IMR-90 (cell line): ENCODE measurements at regions not wholly inside any gene's neighbourhood (a gene's known extent, or its start where the extent isn't known, plus 50 kb on each side); places are given as distances from the start of the nearest gene placed in this dataset.

Source experiments
- ATAC-seq: fragments of 200-7000 bp; cut with Tn5 transposase; 2 replicates; pipeline ENCODE4 v1.9.1; 2020; ENCODE audit warnings: low read depth, mild to moderate bottlenecking, moderate library complexity
- BruUV-seq: library from RNA; stranded (reverse); fragments of 400-500 nt; replicated peaks from 2 replicates; lab custom pipeline; 2021; lab: Mats Ljungman, UMichigan
- CTCF ChIA-PET: fragments of 300-600 bp; formaldehyde crosslinking; extraction: SDS; loops from one replicate; lab custom pipeline; 2021; ENCODE audit warnings: antibody characterized with exemption; lab: Yijun Ruan, JAX
- POLR2A ChIA-PET: fragments of 300-600 bp; sonication (Branson Sonifier 250); formaldehyde crosslinking; loops from one replicate; lab custom pipeline; 2022; ENCODE audit warnings: antibody characterized with exemption; ENCODE audit not compliant: unreplicated experiment; lab: Charles Lee
- DNase-seq: peaks from one replicate; pipeline ENCODE4 v3.0.0; 2013
- H2AFZ ChIP-seq: replicated peaks from 2 replicates; pipeline ENCODE3; 2013; ENCODE audit warnings: low read length, mild to moderate bottlenecking; ENCODE audit not compliant: poor library complexity
- H2AK5ac ChIP-seq: 2 replicates; pipeline ENCODE4 v1.6.1; 2013; ENCODE audit warnings: low read depth, low read length, inconsistent platforms
- H2AK9ac ChIP-seq: replicated peaks from 2 replicates; pipeline ENCODE3; 2013; ENCODE audit warnings: mild to moderate bottlenecking, low read depth, low read length, moderate library complexity; ENCODE audit not compliant: poor library complexity
- H2BK120ac ChIP-seq: 2 replicates; pipeline ENCODE4 v1.6.1; 2013; ENCODE audit warnings: low read depth, low read length, inconsistent platforms
- H2BK15ac ChIP-seq: 3 replicates; pipeline ENCODE4 v1.6.1; 2013; ENCODE audit warnings: low read depth, low read length, inconsistent platforms
- H2BK20ac ChIP-seq: 2 replicates; pipeline ENCODE4 v1.6.1; 2013; ENCODE audit warnings: low read depth, mild to moderate bottlenecking, inconsistent platforms, low read length, moderate library complexity
- H2BK5ac ChIP-seq: 2 replicates; pipeline ENCODE4 v1.6.1; 2013; ENCODE audit warnings: mild to moderate bottlenecking, low read depth, low read length, inconsistent platforms; ENCODE audit not compliant: poor library complexity, severe bottlenecking
- H3K14ac ChIP-seq: replicated peaks from 2 replicates; pipeline ENCODE4 v1.6.1; 2013; ENCODE audit warnings: low read depth, low read length, inconsistent platforms
- H3K18ac ChIP-seq: 2 replicates; pipeline ENCODE4 v1.6.1; 2013; ENCODE audit warnings: low read depth, low read length, control low read depth
- H3K23ac ChIP-seq: 2 replicates; pipeline ENCODE4 v1.6.1; 2013; ENCODE audit warnings: low read depth, low read length, inconsistent platforms
- H3K27ac ChIP-seq: 2 replicates; pipeline ENCODE4 v1.5.1; 2013; ENCODE audit warnings: mild to moderate bottlenecking, control low read depth, low read length; ENCODE audit not compliant: insufficient read depth
- H3K27me3 ChIP-seq: 2 replicates; pipeline ENCODE4 v1.6.1; 2013; ENCODE audit warnings: low read length; ENCODE audit not compliant: control insufficient read depth, insufficient read depth
- H3K36me3 ChIP-seq: 2 replicates; pipeline ENCODE4 v1.6.1; 2013; ENCODE audit warnings: low read length, mixed read lengths; ENCODE audit not compliant: control insufficient read depth, insufficient read depth
- H3K4ac ChIP-seq: 2 replicates; pipeline ENCODE4 v1.6.1; 2013; ENCODE audit warnings: low read depth, low read length, inconsistent platforms
- H3K4me1 ChIP-seq: 2 replicates; pipeline ENCODE4 v1.6.1; 2013; ENCODE audit warnings: low read length, mixed read lengths; ENCODE audit not compliant: control insufficient read depth, insufficient read depth
- H3K4me2 ChIP-seq: 2 replicates; pipeline ENCODE4 v1.6.1; 2013; ENCODE audit warnings: low read depth, mild to moderate bottlenecking, control low read depth, low read length, moderate library complexity
- H3K4me3 ChIP-seq: 2 replicates; pipeline ENCODE4 v1.5.1; 2013; ENCODE audit warnings: low read depth, mild to moderate bottlenecking, control low read depth, low read length, moderate library complexity; ENCODE audit not compliant: insufficient read depth
- H3K56ac ChIP-seq: 2 replicates; pipeline ENCODE4 v1.6.1; 2013; ENCODE audit warnings: low read length, inconsistent platforms; ENCODE audit not compliant: insufficient read depth; ENCODE audit errors: extremely low read depth
- H3K79me1 ChIP-seq, 2 experiments: 2 replicates each; pipeline ENCODE4 v1.6.1; 2013; ENCODE audit warnings: low read length in 2 of 2, inconsistent platforms in 1 of 2, low read depth in 1 of 2
- H3K9ac ChIP-seq: 2 replicates; pipeline ENCODE4 v1.6.1; 2013; ENCODE audit warnings: low read depth, low read length, control low read depth
- H3K9me1 ChIP-seq: 2 replicates; pipeline ENCODE4 v1.6.1; 2013; ENCODE audit warnings: low read length, inconsistent platforms; ENCODE audit not compliant: insufficient read depth
- H3K9me3 ChIP-seq: 2 replicates; pipeline ENCODE4 v1.6.1; 2013; ENCODE audit warnings: low read length; ENCODE audit not compliant: control insufficient read depth, insufficient read depth
- H4K20me1 ChIP-seq: 2 replicates; pipeline ENCODE4 v1.6.1; 2013; ENCODE audit warnings: low read length, inconsistent platforms; ENCODE audit not compliant: insufficient read depth
- H4K5ac ChIP-seq: 2 replicates; pipeline ENCODE4 v1.6.1; 2013; ENCODE audit warnings: mild to moderate bottlenecking, low read depth, low read length, control low read depth
- H4K8ac ChIP-seq, 2 experiments: 2 replicates each; pipeline ENCODE4 v1.6.1; 2013; ENCODE audit warnings: low read depth in 2 of 2, low read length in 2 of 2, control low read depth in 1 of 2, inconsistent platforms in 1 of 2
- H4K91ac ChIP-seq: 2 replicates; pipeline ENCODE4 v1.6.1; 2013; ENCODE audit warnings: low read depth, low read length, inconsistent platforms; ENCODE audit not compliant: insufficient read depth
- CEBPB ChIP-seq: IDR thresholded peaks from 2 replicates; pipeline ENCODE4 v1.6.1; 2012; ENCODE audit warnings: low read depth, low read length, improper control_type of control experiment
- CHD1 ChIP-seq: IDR thresholded peaks from 2 replicates; pipeline ENCODE4 v1.6.1; 2012; ENCODE audit warnings: low read depth, low read length, improper control_type of control experiment
- FOS ChIP-seq: fragments of 150-350 bp; IDR thresholded peaks from 2 replicates; pipeline ENCODE4 v1.6.1; 2016; ENCODE audit warnings: low read depth, low read length
- MAZ ChIP-seq: IDR thresholded peaks from 2 replicates; pipeline ENCODE4 v1.6.1; 2012; ENCODE audit warnings: low read depth, mild to moderate bottlenecking, low read length, improper control_type of control experiment, moderate library complexity, borderline replicate concordance
- MXI1 ChIP-seq: IDR thresholded peaks from 2 replicates; pipeline ENCODE4 v1.6.1; 2012; ENCODE audit warnings: low read depth, mild to moderate bottlenecking, low read length, moderate library complexity, borderline replicate concordance
- NFE2L2 ChIP-seq: fragments of 150-350 bp; IDR thresholded peaks from 2 replicates; pipeline ENCODE4 v1.6.1; 2016; ENCODE audit warnings: low read depth, mild to moderate bottlenecking, low read length
- POLR2A ChIP-seq: IDR thresholded peaks from 2 replicates; pipeline ENCODE4 v1.6.1; 2012; ENCODE audit warnings: mild to moderate bottlenecking, low read depth, low read length
- RAD21 ChIP-seq: IDR thresholded peaks from 2 replicates; pipeline ENCODE4 v1.6.1; 2012; ENCODE audit warnings: low read length, improper control_type of control experiment
- RCOR1 ChIP-seq: IDR thresholded peaks from 2 replicates; pipeline ENCODE4 v1.6.1; 2012; ENCODE audit warnings: mild to moderate bottlenecking, low read length, improper control_type of control experiment; ENCODE audit not compliant: insufficient replicate concordance
- RFX5 ChIP-seq: IDR thresholded peaks from 2 replicates; pipeline ENCODE4 v1.8.0; 2012; ENCODE audit warnings: low read depth, mild to moderate bottlenecking, low read length, moderate library complexity
- SMC3 ChIP-seq: fragments of 150-350 bp; IDR thresholded peaks from 2 replicates; pipeline ENCODE4 v1.6.1; 2016; ENCODE audit warnings: low read depth, mild to moderate bottlenecking, antibody characterized with exemption, low read length, moderate library complexity
- WGBS, 2 experiments: methylation state at CpG; one replicate each; pipeline versions ENCODE4 v1.1.5 to v1.1.7; 2013; ENCODE audit warnings: missing lambda C conversion rate in 2 of 2; ENCODE audit not compliant: insufficient read length in 1 of 2; ENCODE audit errors: extremely low coverage in 2 of 2; 5-methylcytosine and 5-hydroxymethylcytosine counted together
- dilution Hi-C: fragments of 300-500 bp; cut with HindIII; formaldehyde crosslinking; loops from one replicate; pipeline ENCODE4 v1.14.3; 2018; ENCODE audit warnings: low sequenced_read_pairs; ENCODE audit not compliant: unreplicated experiment
- in situ Hi-C: fragments of 300-500 bp; cut with MboI; formaldehyde crosslinking; loops from 3 replicates; pipeline ENCODE4 v1.14.3; 2019; ENCODE audit warnings: low sequenced_read_pairs, inconsistent platforms, mixed read lengths
- intact Hi-C: fragments of 100-400 bp; cut with micrococcal nuclease; formaldehyde crosslinking; loops from 2 replicates; pipeline ENCODE4 v1.10.0; 2022
- TF ChIP-seq, protein P1 (sequence below): fragments of 150-350 bp; IDR thresholded peaks from 2 replicates; pipeline ENCODE4 v1.6.1; 2017; ENCODE audit warnings: mild to moderate bottlenecking, antibody characterized with exemption, low read length, low read depth
- TF ChIP-seq, protein P2 (sequence below): conservative IDR thresholded peaks from 2 replicates; pipeline ENCODE4 v1.5.1; 2012; ENCODE audit warnings: mild to moderate bottlenecking, low read depth, low read length, improper control_type of control experiment
- TF ChIP-seq, protein P3 (sequence below): fragments of 150-350 bp; IDR thresholded peaks from 2 replicates; pipeline ENCODE4 v1.6.1; 2016; ENCODE audit warnings: low read depth, mild to moderate bottlenecking, low read length, moderate library complexity, borderline replicate concordance

DNA sequence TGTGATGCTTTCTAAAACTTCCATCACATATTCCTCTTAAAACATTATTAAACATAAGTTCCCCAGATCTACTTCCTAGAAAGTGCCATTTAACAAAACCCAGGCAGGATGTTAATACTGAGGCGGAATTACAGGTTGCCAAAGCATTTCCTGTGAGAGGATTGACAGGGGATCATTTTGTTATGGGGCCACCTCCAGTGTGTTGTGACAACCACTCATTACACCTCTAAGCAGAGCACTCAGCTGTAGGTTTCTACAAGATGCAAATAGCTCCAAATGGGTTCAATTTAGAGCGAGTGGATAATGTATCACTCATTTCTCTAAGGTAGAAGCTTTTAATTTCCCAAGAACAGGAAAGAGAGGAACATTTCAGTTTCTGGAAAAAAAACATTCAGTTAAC, 1429.5 kb upstream of the ACVR2A start:
- Histone ChIP-seq H4K8ac (no peak overlapping the region), H2AK9ac (no peak overlapping the region), H3K4me3 (no peak overlapping the region), H3K56ac (no peak overlapping the region), H4K5ac (no peak overlapping the region), H3K79me1 (no peaks in the 10 kb centered on the region), H3K9me1 (no peaks in the 10 kb centered on the region), H4K20me1 (no peaks in the 10 kb centered on the region), H3K23ac (no peak overlapping the region), H2AK5ac (no peak overlapping the region), H3K9me3 (no peaks in the 10 kb centered on the region), H2BK5ac (no peak overlapping the region), H3K36me3 (no peaks in the 10 kb centered on the region), H3K4me1 (no peaks in the 10 kb centered on the region), H2BK15ac (no peak overlapping the region), H2BK20ac (no peak overlapping the region), H3K4me2 (no peak overlapping the region), H3K4ac (no peak overlapping the region), H2AFZ (peak overlapping the region; percentile 23), H3K27me3 (no peaks in the 10 kb centered on the region), H3K27ac (no peak overlapping the region), H3K18ac (no peak overlapping the region), H2BK120ac (no peak overlapping the region), H4K91ac (no peak overlapping the region), H3K14ac (no peak overlapping the region), H3K9ac (no peak overlapping the region)
- intact Hi-C loops: no loop called here
- BruUV-seq: no TSS peak
- WGBS, 2 experiments: no CpG with 5 or more reads among the region's 2 CpGs
- no peak for TF ChIP-seq RFX5
- no peak for TF ChIP-seq NFE2L2
- TF ChIP-seq CEBPB: no peak
- TF ChIP-seq SMC3: no peak
- TF ChIP-seq RCOR1: no peak
- no peak for TF ChIP-seq MXI1
- no peak for TF ChIP-seq FOS
- TF ChIP-seq, protein P1, sequence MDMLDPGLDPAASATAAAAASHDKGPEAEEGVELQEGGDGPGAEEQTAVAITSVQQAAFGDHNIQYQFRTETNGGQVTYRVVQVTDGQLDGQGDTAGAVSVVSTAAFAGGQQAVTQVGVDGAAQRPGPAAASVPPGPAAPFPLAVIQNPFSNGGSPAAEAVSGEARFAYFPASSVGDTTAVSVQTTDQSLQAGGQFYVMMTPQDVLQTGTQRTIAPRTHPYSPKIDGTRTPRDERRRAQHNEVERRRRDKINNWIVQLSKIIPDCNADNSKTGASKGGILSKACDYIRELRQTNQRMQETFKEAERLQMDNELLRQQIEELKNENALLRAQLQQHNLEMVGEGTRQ: no peak
- no peak for TF ChIP-seq RAD21
- TF ChIP-seq, protein P2, sequence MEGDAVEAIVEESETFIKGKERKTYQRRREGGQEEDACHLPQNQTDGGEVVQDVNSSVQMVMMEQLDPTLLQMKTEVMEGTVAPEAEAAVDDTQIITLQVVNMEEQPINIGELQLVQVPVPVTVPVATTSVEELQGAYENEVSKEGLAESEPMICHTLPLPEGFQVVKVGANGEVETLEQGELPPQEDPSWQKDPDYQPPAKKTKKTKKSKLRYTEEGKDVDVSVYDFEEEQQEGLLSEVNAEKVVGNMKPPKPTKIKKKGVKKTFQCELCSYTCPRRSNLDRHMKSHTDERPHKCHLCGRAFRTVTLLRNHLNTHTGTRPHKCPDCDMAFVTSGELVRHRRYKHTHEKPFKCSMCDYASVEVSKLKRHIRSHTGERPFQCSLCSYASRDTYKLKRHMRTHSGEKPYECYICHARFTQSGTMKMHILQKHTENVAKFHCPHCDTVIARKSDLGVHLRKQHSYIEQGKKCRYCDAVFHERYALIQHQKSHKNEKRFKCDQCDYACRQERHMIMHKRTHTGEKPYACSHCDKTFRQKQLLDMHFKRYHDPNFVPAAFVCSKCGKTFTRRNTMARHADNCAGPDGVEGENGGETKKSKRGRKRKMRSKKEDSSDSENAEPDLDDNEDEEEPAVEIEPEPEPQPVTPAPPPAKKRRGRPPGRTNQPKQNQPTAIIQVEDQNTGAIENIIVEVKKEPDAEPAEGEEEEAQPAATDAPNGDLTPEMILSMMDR: no peak
- TF ChIP-seq POLR2A: no peak
- TF ChIP-seq MAZ: no peak
- TF ChIP-seq, protein P3, sequence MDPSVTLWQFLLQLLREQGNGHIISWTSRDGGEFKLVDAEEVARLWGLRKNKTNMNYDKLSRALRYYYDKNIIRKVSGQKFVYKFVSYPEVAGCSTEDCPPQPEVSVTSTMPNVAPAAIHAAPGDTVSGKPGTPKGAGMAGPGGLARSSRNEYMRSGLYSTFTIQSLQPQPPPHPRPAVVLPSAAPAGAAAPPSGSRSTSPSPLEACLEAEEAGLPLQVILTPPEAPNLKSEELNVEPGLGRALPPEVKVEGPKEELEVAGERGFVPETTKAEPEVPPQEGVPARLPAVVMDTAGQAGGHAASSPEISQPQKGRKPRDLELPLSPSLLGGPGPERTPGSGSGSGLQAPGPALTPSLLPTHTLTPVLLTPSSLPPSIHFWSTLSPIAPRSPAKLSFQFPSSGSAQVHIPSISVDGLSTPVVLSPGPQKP: no peak
- no peak for TF ChIP-seq CHD1
- ATAC-seq: no peak
- DNase-seq: no peak
- dilution Hi-C loops: no loop called here
- POLR2A ChIA-PET: no interaction called here
- in situ Hi-C loops: no loop called here
- CTCF ChIA-PET: no interaction called here
